Endothelial cell (in vitro differentiated cells): ENCODE measurements at regions not wholly inside any gene's neighbourhood (a gene's known extent, or its start where the extent isn't known, plus 50 kb on each side); places are given as distances from the start of the nearest gene placed in this dataset.
A peak's percentile ranks its signal among the peaks of the same experiment; 100 is the strongest.

Experiments used
- DNase-seq: peaks from one replicate; pipeline ENCODE4 v3.0.0; 2021; ENCODE audit warnings: low spot score
- H3K27ac Mint-ChIP-seq: one replicate; pipeline ENCODE4 v1.8.0; 2021; ENCODE audit warnings: mixed read lengths, inconsistent platforms; ENCODE audit not compliant: unreplicated experiment
- H3K27me3 Mint-ChIP-seq: one replicate; pipeline ENCODE4 v1.8.0; 2021; ENCODE audit warnings: mild to moderate bottlenecking, moderate library complexity, mixed read lengths, inconsistent platforms; ENCODE audit not compliant: unreplicated experiment
- H3K36me3 Mint-ChIP-seq: one replicate; pipeline ENCODE4 v1.8.0; 2021; ENCODE audit warnings: mild to moderate bottlenecking, low read depth, mixed read lengths, inconsistent platforms; ENCODE audit not compliant: unreplicated experiment
- H3K4me1 Mint-ChIP-seq: one replicate; pipeline ENCODE4 v1.8.0; 2021; ENCODE audit warnings: mild to moderate bottlenecking, mixed read lengths, inconsistent platforms; ENCODE audit not compliant: unreplicated experiment
- H3K4me3 Mint-ChIP-seq: one replicate; pipeline ENCODE4 v1.8.0; 2021; ENCODE audit warnings: mild to moderate bottlenecking, mixed read lengths, inconsistent platforms; ENCODE audit not compliant: unreplicated experiment
- H3K9me3 Mint-ChIP-seq: one replicate; pipeline ENCODE4 v1.8.0; 2021; ENCODE audit warnings: mixed read lengths, inconsistent platforms; ENCODE audit not compliant: unreplicated experiment
- CTCF ChIP-seq: fragments of 200-600 bp; sonication (generic); IDR thresholded peaks from one replicate; pipeline ENCODE4 v1.5.0; 2021; ENCODE audit warnings: antibody characterized with exemption; ENCODE audit not compliant: unreplicated experiment

GRCh38 chr3:146334151-146334550 is 83.2 kb upstream of the PLSCR4 start:
- DNase-seq: peak; percentile 8
- H3K27ac Mint-ChIP-seq: no peak overlapping the region
- H3K27me3 Mint-ChIP-seq: no peaks in the 10 kb centered on the region
- peaks cover 3% of the 10 kb centered on the region for H3K36me3 Mint-ChIP-seq
- H3K4me3 Mint-ChIP-seq: no peak overlapping the region
- H3K4me1 Mint-ChIP-seq: no peaks in the 10 kb centered on the region
- H3K9me3 Mint-ChIP-seq: no peaks in the 10 kb centered on the region
- no peak for TF ChIP-seq CTCF

GRCh38 chr3:146331967-146332366 is 81.1 kb upstream of the PLSCR4 start:
- H3K36me3 Mint-ChIP-seq: peaks cover 3% of the 10 kb centered on the region
- TF ChIP-seq CTCF: no peak
- H3K27me3 Mint-ChIP-seq: no peaks in the 10 kb centered on the region
- H3K4me1 Mint-ChIP-seq: no peaks in the 10 kb centered on the region
- H3K9me3 Mint-ChIP-seq: no peaks in the 10 kb centered on the region
- H3K4me3 Mint-ChIP-seq: no peak overlapping the region
- H3K27ac Mint-ChIP-seq: no peak overlapping the region
- no peak for DNase-seq

- Mint-ChIP-seq H3K27me3 (peaks cover 3% of the 10 kb centered on the region), H3K27ac (no peak overlapping the region), H3K4me3 (no peak overlapping the region), H3K36me3 (no peaks in the 10 kb centered on the region), H3K4me1 (no peaks in the 10 kb centered on the region), H3K9me3 (no peaks in the 10 kb centered on the region)
- no peak for DNase-seq
- TF ChIP-seq CTCF: no peak
Observed at GRCh38 chr3:146326875-146327543, 76.1 kb upstream of the PLSCR4 start.

DNA sequence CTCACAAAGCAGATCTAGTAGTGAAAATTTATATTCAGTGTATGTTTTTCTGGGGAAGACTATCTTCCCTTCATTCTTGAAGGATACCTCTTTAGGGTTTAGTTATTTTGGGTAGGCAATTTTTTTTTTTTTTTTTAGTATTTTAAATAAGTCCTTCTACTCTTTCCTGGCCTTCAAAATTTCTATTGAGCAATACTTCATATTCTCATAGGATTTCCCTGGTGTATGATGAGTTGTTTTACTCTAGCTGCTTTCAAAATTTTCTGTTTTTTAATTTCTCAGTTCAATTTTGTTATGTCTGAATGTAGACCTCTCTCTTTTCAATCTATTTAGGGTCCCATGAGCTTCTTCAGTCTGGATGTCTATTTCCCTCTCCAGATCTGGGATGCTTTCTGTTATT is 74.3 kb upstream of the PLSCR4 start:
- H3K36me3 Mint-ChIP-seq: no peaks in the 10 kb centered on the region
- peaks cover 4% of the 10 kb centered on the region for H3K27me3 Mint-ChIP-seq
- H3K4me1 Mint-ChIP-seq: no peaks in the 10 kb centered on the region
- no peak for DNase-seq
- no peaks in the 10 kb centered on the region for H3K9me3 Mint-ChIP-seq
- no peak overlapping the region for H3K27ac Mint-ChIP-seq
- TF ChIP-seq CTCF: no peak
- H3K4me3 Mint-ChIP-seq: no peak overlapping the region

- Mint-ChIP-seq H3K36me3 (no peaks in the 10 kb centered on the region), H3K27ac (no peak overlapping the region), H3K4me3 (no peak overlapping the region), H3K4me1 (no peaks in the 10 kb centered on the region), H3K27me3 (peaks cover 4% of the 10 kb centered on the region), H3K9me3 (no peaks in the 10 kb centered on the region)
- TF ChIP-seq CTCF: no peak
- no peak for DNase-seq
Observed at GRCh38 chr3:146322216-146322817, 71.4 kb upstream of the PLSCR4 start.
